Naive thymus-derived CD4-positive, alpha-beta T cell (primary cell): ENCODE measurements at regions not wholly inside any gene's neighbourhood (a gene's known extent, or its start where the extent isn't known, plus 50 kb on each side); places are given as distances from the start of the nearest gene placed in this dataset.

Experiments
- ATAC-seq: fragments of 150-1000 bp; cut with Tn5 transposase; 2 replicates; pipeline ENCODE4 v1.10.0; 2021; ENCODE audit warnings: mild to moderate bottlenecking, moderate library complexity
- CTCF ChIA-PET: fragments of 350-600 bp; sonication (Branson Sonifier 250); formaldehyde crosslinking; loops from one replicate; lab custom pipeline; 2021; ENCODE audit warnings: antibody characterized with exemption; lab: Charles Lee
- POLR2A ChIA-PET: fragments of 350-600 bp; sonication (Branson Sonifier 250); formaldehyde crosslinking; loops from one replicate; lab custom pipeline; 2021; ENCODE audit warnings: antibody characterized with exemption, inconsistent platforms; lab: Charles Lee
- DNase-seq, 9 donors: peaks; one replicate each; pipeline versions ENCODE4 v3.0.0 to v3.0.0-alpha.2; 2020 to 2022; ENCODE audit warnings: mixed read lengths in 1 of 9
- H3K27ac ChIP-seq: one replicate; pipeline ENCODE4 v1.7.0; 2013; ENCODE audit warnings: mild to moderate bottlenecking, low read depth, low read length, moderate library complexity
- H3K27me3 ChIP-seq, 2 donors: one replicate each; pipeline ENCODE4 v1.7.0; 2013; ENCODE audit warnings: low read length in 2 of 2, mild to moderate bottlenecking in 2 of 2, moderate library complexity in 2 of 2; ENCODE audit not compliant: control insufficient read depth in 2 of 2, insufficient read depth in 2 of 2
- H3K36me3 ChIP-seq, 3 experiments: 1 replicate in 2 of 3; 2 replicates in 1 of 3; pipeline ENCODE4 v1.7.0; 2013; ENCODE audit warnings: low read length in 3 of 3, mild to moderate bottlenecking in 3 of 3, moderate library complexity in 1 of 3; ENCODE audit not compliant: insufficient read depth in 3 of 3, control insufficient read depth in 2 of 3
- H3K4me1 ChIP-seq, 2 donors: one replicate each; pipeline ENCODE4 v1.7.0; 2013; ENCODE audit warnings: low read length in 2 of 2, mild to moderate bottlenecking in 2 of 2, moderate library complexity in 1 of 2; ENCODE audit not compliant: control insufficient read depth in 2 of 2, insufficient read depth in 2 of 2
- H3K4me3 ChIP-seq: 2 replicates; pipeline ENCODE4 v1.7.0; 2013; ENCODE audit warnings: mild to moderate bottlenecking, low read length
- H3K9me3 ChIP-seq, 3 experiments: 1 replicate in 2 of 3; 2 replicates in 1 of 3; pipeline ENCODE4 v1.7.0; 2013; ENCODE audit warnings: low read length in 3 of 3; ENCODE audit not compliant: control insufficient read depth in 2 of 3
- H3K27ac Mint-ChIP-seq, 9 donors: one replicate each; pipeline ENCODE4 v1.8.0; 2020 to 2022; ENCODE audit warnings: mixed read lengths in 9 of 9, mild to moderate bottlenecking in 8 of 9, moderate library complexity in 5 of 9, inconsistent platforms in 2 of 9
- H3K27me3 Mint-ChIP-seq, 5 donors: one replicate each; pipeline ENCODE4 v1.8.0; 2021 to 2022; ENCODE audit warnings: mixed read lengths in 5 of 5, mild to moderate bottlenecking in 1 of 5
- H3K36me3 Mint-ChIP-seq, 5 donors: one replicate each; pipeline ENCODE4 v1.8.0; 2020 to 2022; ENCODE audit warnings: mixed read lengths in 5 of 5, mild to moderate bottlenecking in 3 of 5, inconsistent platforms in 1 of 5
- H3K4me1 Mint-ChIP-seq, 7 donors: one replicate each; pipeline ENCODE4 v1.8.0; 2020 to 2022; ENCODE audit warnings: mixed read lengths in 7 of 7, mild to moderate bottlenecking in 3 of 7, inconsistent platforms in 1 of 7
- H3K4me3 Mint-ChIP-seq, 10 donors: one replicate each; pipeline ENCODE4 v1.8.0; 2020 to 2022; ENCODE audit warnings: mild to moderate bottlenecking in 10 of 10, mixed read lengths in 10 of 10, moderate library complexity in 6 of 10, inconsistent platforms in 2 of 10
- H3K9me3 Mint-ChIP-seq, 11 donors: one replicate each; pipeline ENCODE4 v1.8.0; 2020 to 2022; ENCODE audit warnings: mixed read lengths in 11 of 11, mild to moderate bottlenecking in 4 of 11, inconsistent platforms in 1 of 11, moderate library complexity in 1 of 11
- intact Hi-C, 2 donors: fragments of 100-400 bp; cut with micrococcal nuclease; formaldehyde crosslinking; loops; one replicate each; pipeline ENCODE4 v1.15.1; 2023

GRCh38 chr13:76812206-76812897 is 73.9 kb downstream of the KCTD12 start:
- intact Hi-C loops: no loop called here
- Histone ChIP-seq H3K27me3 (no peaks in the 10 kb centered on the region), H3K27ac (no peak overlapping the region), H3K4me1 (no peaks in the 10 kb centered on the region), H3K9me3 (no peaks in the 10 kb centered on the region), H3K4me3 (no peak overlapping the region), H3K36me3 (no peaks in the 10 kb centered on the region)
- Mint-ChIP-seq H3K4me3 (no peak overlapping the region), H3K36me3 (no peaks in the 10 kb centered on the region), H3K9me3 (peaks cover 0 to 8% (median 3%) of the 10 kb centered on the region in 11 donors), H3K27ac (no peak overlapping the region), H3K4me1 (peaks cover 0 to 6% (median 0%) of the 10 kb centered on the region in 7 donors), H3K27me3 (peaks cover 12 to 39% (median 23%) of the 10 kb centered on the region in 5 donors)
- no peak for DNase-seq
- ChIA-PET CTCF (no interaction called here), POLR2A (interaction anchor here (0.6 kb wide), 1 partner anchor 134 kb away, joined by 3 read pairs; no protein-coding TSS in a partner anchor)
- no peak for ATAC-seq

DNA sequence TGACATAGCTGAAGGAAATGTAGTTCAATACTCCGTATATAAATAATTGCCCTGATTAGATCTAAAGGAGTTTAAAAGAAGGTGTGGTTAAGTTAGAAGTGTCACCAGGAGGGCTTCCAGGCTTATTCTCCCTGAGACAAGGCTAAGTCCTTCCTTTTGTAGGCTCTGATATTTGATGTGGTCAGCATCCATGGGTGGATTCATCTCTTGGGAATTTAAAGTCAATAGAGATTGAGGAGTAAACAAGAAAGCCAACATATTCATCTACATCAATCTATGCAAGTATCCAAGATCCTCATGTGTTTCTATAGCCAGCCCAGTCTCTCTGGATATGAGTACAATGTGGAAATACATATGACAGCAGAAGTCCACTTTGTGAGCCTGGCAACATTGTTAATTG is 76.8 kb downstream of the KCTD12 start:
- CTCF ChIA-PET: no interaction called here
- no peaks in the 10 kb centered on the region for H3K9me3 ChIP-seq
- no peak overlapping the region for H3K4me3 Mint-ChIP-seq
- H3K27ac ChIP-seq: no peak overlapping the region
- intact Hi-C loops: no loop called here
- no peaks in the 10 kb centered on the region for H3K36me3 Mint-ChIP-seq
- peaks cover 0 to 2% (median 0%) of the 10 kb centered on the region in 7 donors for H3K4me1 Mint-ChIP-seq
- peaks cover 2 to 20% (median 6%) of the 10 kb centered on the region in 5 donors for H3K27me3 Mint-ChIP-seq
- H3K27me3 ChIP-seq: no peaks in the 10 kb centered on the region
- H3K9me3 Mint-ChIP-seq: peaks cover 0 to 8% (median 3%) of the 10 kb centered on the region in 11 donors
- H3K4me3 ChIP-seq: no peak overlapping the region
- H3K4me1 ChIP-seq: no peaks in the 10 kb centered on the region
- DNase-seq (no peak), ATAC-seq (no peak)
- H3K27ac Mint-ChIP-seq: no peak overlapping the region
- no peaks in the 10 kb centered on the region for H3K36me3 ChIP-seq
- POLR2A ChIA-PET: no interaction called here

DNA sequence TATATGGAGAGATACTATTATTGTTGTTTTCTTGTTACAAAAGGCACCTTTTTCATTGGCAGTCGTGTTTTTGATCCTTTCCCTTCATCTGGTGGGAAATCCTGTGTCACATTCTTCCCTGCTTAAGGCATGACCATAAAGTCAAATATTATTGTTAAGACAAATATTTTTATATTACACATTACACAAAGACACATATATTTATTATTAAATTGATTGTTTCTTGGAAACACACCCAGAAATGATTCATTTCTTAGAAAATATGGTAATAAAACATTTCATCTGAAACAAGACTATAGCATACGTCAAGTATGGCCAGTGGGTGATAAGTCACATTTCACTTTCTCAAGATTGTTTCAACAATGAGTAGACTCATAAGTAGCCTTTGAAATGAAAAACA is 77.3 kb downstream of the KCTD12 start:
- H3K9me3 Mint-ChIP-seq: peaks cover 0 to 8% (median 3%) of the 10 kb centered on the region in 11 donors
- ATAC-seq (no peak), DNase-seq (no peak)
- ChIA-PET CTCF (no interaction called here), POLR2A (no interaction called here)
- H3K27ac Mint-ChIP-seq: no peak overlapping the region
- Histone ChIP-seq H3K4me3 (no peak overlapping the region), H3K27me3 (no peaks in the 10 kb centered on the region), H3K9me3 (no peaks in the 10 kb centered on the region), H3K36me3 (no peaks in the 10 kb centered on the region), H3K27ac (no peak overlapping the region), H3K4me1 (no peaks in the 10 kb centered on the region)
- no peaks in the 10 kb centered on the region for H3K36me3 Mint-ChIP-seq
- peaks cover 0 to 4% (median 0%) of the 10 kb centered on the region in 7 donors for H3K4me1 Mint-ChIP-seq
- no peak overlapping the region for H3K4me3 Mint-ChIP-seq
- intact Hi-C loops: no loop called here
- H3K27me3 Mint-ChIP-seq: peaks cover 0 to 20% (median 4%) of the 10 kb centered on the region in 5 donors

DNA sequence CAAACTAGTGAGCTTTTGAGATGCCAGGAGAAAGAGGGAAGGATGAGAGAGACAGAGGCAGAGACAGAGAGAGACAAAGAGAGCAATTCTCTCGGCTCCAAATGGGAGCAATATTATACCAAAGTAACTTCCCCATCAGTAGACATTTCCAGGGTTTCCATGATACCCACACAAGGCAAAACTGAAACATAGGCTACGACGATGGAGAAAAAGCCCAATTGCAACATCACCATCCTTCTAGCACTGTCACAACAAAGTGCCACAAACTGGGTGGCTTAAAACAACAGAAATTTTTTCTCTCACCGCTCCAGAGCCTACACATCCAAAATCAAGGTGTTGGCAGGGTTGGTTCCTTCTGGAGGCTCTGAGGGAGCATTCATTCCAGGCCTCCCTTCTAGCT is 81.4 kb downstream of the KCTD12 start:
- DNase-seq (no peak), ATAC-seq (no peak)
- ChIA-PET CTCF (no interaction called here), POLR2A (no interaction called here)
- no peak overlapping the region for H3K4me3 Mint-ChIP-seq
- Histone ChIP-seq H3K4me3 (no peak overlapping the region), H3K4me1 (no peaks in the 10 kb centered on the region), H3K27me3 (no peaks in the 10 kb centered on the region), H3K9me3 (no peaks in the 10 kb centered on the region), H3K27ac (no peak overlapping the region), H3K36me3 (no peaks in the 10 kb centered on the region)
- peaks cover 0 to 6% (median 0%) of the 10 kb centered on the region in 7 donors for H3K4me1 Mint-ChIP-seq
- peaks cover 0 to 3% (median 0%) of the 10 kb centered on the region in 11 donors for H3K9me3 Mint-ChIP-seq
- H3K27ac Mint-ChIP-seq: no peak overlapping the region
- peaks cover 0 to 6% (median 0%) of the 10 kb centered on the region in 5 donors for H3K27me3 Mint-ChIP-seq
- no peaks in the 10 kb centered on the region for H3K36me3 Mint-ChIP-seq
- intact Hi-C loops: no loop called here

GRCh38 chr13:76803831-76804230 is 82.4 kb downstream of the KCTD12 start:
- H3K36me3 Mint-ChIP-seq: no peaks in the 10 kb centered on the region
- CTCF ChIA-PET: no interaction called here
- peaks cover 0 to 3% (median 0%) of the 10 kb centered on the region in 11 donors for H3K9me3 Mint-ChIP-seq

GRCh38 chr13:76800943-76801342 is 85.3 kb downstream of the KCTD12 start:
- ChIA-PET POLR2A (no interaction called here), CTCF (no interaction called here)
- Histone ChIP-seq H3K4me1 (no peaks in the 10 kb centered on the region), H3K36me3 (no peaks in the 10 kb centered on the region), H3K9me3 (no peaks in the 10 kb centered on the region), H3K27ac (no peak overlapping the region), H3K27me3 (no peaks in the 10 kb centered on the region), H3K4me3 (no peak overlapping the region)
- Mint-ChIP-seq H3K4me3 (no peak overlapping the region), H3K9me3 (no peaks in the 10 kb centered on the region), H3K27ac (no peak overlapping the region), H3K27me3 (peaks cover 0 to 7% (median 2%) of the 10 kb centered on the region in 5 donors), H3K4me1 (peaks cover 0 to 6% (median 0%) of the 10 kb centered on the region in 7 donors), H3K36me3 (no peaks in the 10 kb centered on the region)
- no peak for ATAC-seq
- DNase-seq: no peak
- intact Hi-C loops: no loop called here

More at GRCh38 chr13:76803831-76804230, 82.4 kb downstream of the KCTD12 start:
- DNase-seq: no peak
- Histone ChIP-seq H3K36me3 (no peaks in the 10 kb centered on the region), H3K27ac (no peak overlapping the region), H3K4me1 (no peaks in the 10 kb centered on the region), H3K27me3 (no peaks in the 10 kb centered on the region), H3K4me3 (no peak overlapping the region), H3K9me3 (no peaks in the 10 kb centered on the region)
- Mint-ChIP-seq H3K27ac (no peak overlapping the region), H3K4me3 (no peak overlapping the region), H3K27me3 (peaks cover 0 to 6% (median 0%) of the 10 kb centered on the region in 5 donors), H3K4me1 (peaks cover 0 to 6% (median 0%) of the 10 kb centered on the region in 7 donors)
- ATAC-seq: peak; percentile 37
- intact Hi-C loops: no loop called here
- POLR2A ChIA-PET: no interaction called here

- H3K9me3 ChIP-seq: no peaks in the 10 kb centered on the region
- no peaks in the 10 kb centered on the region for H3K36me3 Mint-ChIP-seq
- peaks cover 0 to 6% (median 0%) of the 10 kb centered on the region in 7 donors for H3K4me1 Mint-ChIP-seq
- peaks cover 0 to 11% (median 4%) of the 10 kb centered on the region in 5 donors for H3K27me3 Mint-ChIP-seq
- H3K36me3 ChIP-seq: no peaks in the 10 kb centered on the region
- CTCF ChIA-PET: no interaction called here
- no peaks in the 10 kb centered on the region for H3K27me3 ChIP-seq
- no peaks in the 10 kb centered on the region for H3K9me3 Mint-ChIP-seq
- DNase-seq (peak in 1 of 9 donors; percentile 6), ATAC-seq (peak; percentile 64)
- no peaks in the 10 kb centered on the region for H3K4me1 ChIP-seq
- POLR2A ChIA-PET: no interaction called here
- intact Hi-C loops: no loop called here
- no peak overlapping the region for H3K4me3 Mint-ChIP-seq
- no peak overlapping the region for H3K4me3 ChIP-seq
- no peak overlapping the region for H3K27ac ChIP-seq
- H3K27ac Mint-ChIP-seq: no peak overlapping the region
These were observed 86.5 kb downstream of the KCTD12 start for GRCh38 chr13:76799696-76800095.
